OCI-LY1 (cell line): ENCODE measurements at regions not wholly inside any gene's neighbourhood (a gene's known extent, or its start where the extent isn't known, plus 50 kb on each side); places are given as distances from the start of the nearest gene placed in this dataset.

Experiments
- EZH2 ChIP-seq: fragments of 200-600 bp; sonication (generic), shearing (Covaris generic); IDR thresholded peaks from 2 replicates; pipeline ENCODE4 v1.8.0; 2017; ENCODE audit warnings: borderline replicate concordance, mixed run types, mild to moderate bottlenecking, antibody characterized with exemption, low read length, moderate library complexity, mixed read lengths
- TF ChIP-seq, protein P1 (sequence below): fragments of 200-600 bp; sonication (generic), shearing (Covaris generic); IDR thresholded peaks from 2 replicates; pipeline ENCODE4 v1.5.1; 2017; ENCODE audit warnings: mild to moderate bottlenecking, antibody characterized with exemption, low read length, moderate library complexity, mixed read lengths

GRCh38 chr5:73355108-73355507 lies 93.5 kb downstream of the FOXD1 start:
- TF ChIP-seq, protein P1, sequence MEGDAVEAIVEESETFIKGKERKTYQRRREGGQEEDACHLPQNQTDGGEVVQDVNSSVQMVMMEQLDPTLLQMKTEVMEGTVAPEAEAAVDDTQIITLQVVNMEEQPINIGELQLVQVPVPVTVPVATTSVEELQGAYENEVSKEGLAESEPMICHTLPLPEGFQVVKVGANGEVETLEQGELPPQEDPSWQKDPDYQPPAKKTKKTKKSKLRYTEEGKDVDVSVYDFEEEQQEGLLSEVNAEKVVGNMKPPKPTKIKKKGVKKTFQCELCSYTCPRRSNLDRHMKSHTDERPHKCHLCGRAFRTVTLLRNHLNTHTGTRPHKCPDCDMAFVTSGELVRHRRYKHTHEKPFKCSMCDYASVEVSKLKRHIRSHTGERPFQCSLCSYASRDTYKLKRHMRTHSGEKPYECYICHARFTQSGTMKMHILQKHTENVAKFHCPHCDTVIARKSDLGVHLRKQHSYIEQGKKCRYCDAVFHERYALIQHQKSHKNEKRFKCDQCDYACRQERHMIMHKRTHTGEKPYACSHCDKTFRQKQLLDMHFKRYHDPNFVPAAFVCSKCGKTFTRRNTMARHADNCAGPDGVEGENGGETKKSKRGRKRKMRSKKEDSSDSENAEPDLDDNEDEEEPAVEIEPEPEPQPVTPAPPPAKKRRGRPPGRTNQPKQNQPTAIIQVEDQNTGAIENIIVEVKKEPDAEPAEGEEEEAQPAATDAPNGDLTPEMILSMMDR = no peak
- TF ChIP-seq EZH2 = no peak
